Adipocyte (in vitro differentiated cells): ENCODE measurements at regions not wholly inside any gene's neighbourhood (a gene's known extent, or its start where the extent isn't known, plus 50 kb on each side); places are given as distances from the start of the nearest gene placed in this dataset.

Source experiments
- DNase-seq: peaks from one replicate; pipeline ENCODE4 v3.0.0-alpha.2; 2015; ENCODE audit warnings: low read depth
- H3K27me3 ChIP-seq: replicated peaks from 2 replicates; pipeline ENCODE4 v1.7.0; 2013; ENCODE audit warnings: mild to moderate bottlenecking, low read length, moderate library complexity; ENCODE audit not compliant: control insufficient read depth, insufficient read depth
- H3K36me3 ChIP-seq: 2 replicates; pipeline ENCODE4 v1.7.0; 2013; ENCODE audit warnings: low read length, mild to moderate bottlenecking, moderate library complexity; ENCODE audit not compliant: control insufficient read depth, insufficient read depth, severe bottlenecking
- H3K4me1 ChIP-seq: 2 replicates; pipeline ENCODE4 v1.7.0; 2013; ENCODE audit warnings: mild to moderate bottlenecking, low read length, moderate library complexity; ENCODE audit not compliant: control insufficient read depth, insufficient read depth
- H3K4me3 ChIP-seq: 2 replicates; pipeline ENCODE4 v1.7.0; 2013; ENCODE audit warnings: mild to moderate bottlenecking, low read length, moderate library complexity
- H3K9ac ChIP-seq: 2 replicates; pipeline ENCODE4 v1.7.0; 2013; ENCODE audit warnings: mild to moderate bottlenecking, low read length, moderate library complexity
- H3K9me3 ChIP-seq: 2 replicates; pipeline ENCODE4 v1.7.0; 2013; ENCODE audit warnings: mild to moderate bottlenecking, low read length, moderate library complexity; ENCODE audit not compliant: control insufficient read depth

DNA sequence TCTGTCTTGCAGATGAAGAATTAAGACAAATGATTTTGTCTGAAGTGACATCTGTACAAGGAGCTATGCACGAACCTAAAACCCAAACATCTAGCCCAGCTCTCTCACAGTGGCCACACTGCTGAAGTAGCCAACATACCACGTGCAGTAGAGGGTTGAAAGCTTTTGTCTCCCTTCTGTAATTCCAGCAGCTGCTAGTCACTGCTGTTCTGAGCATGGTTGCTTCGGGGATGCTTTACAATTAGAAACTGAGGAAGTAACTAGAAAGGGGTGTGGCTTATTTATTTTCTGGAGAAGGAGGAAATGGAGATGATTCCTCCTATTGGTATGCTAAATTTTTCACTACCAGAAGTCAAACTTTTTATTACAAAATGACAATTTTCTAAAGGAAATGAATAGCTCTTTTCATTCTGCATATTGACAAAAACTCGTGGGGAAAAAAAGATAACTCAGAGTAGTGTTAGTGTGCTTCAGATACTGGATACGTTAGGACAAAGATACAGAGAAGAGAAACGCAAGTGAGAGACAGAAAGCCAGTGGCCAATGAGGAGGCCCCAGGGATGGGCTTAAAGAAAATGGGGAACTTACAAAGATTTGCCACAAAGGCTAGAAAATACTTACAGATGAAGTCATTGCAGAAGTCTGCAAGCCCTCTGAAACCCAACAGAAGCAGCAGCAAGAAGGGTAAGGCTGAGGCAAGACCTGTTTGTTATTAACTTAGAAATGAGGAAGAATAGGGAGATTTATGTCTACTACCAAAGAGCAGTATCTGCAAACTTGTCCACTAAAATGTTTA is 192.7 kb upstream of the MIR17HG start:
- no peak overlapping the region for H3K4me3 ChIP-seq
- no peaks in the 10 kb centered on the region for H3K36me3 ChIP-seq
- DNase-seq: no peak
- no peak overlapping the region for H3K9ac ChIP-seq
- H3K9me3 ChIP-seq: no peaks in the 10 kb centered on the region
- H3K4me1 ChIP-seq: no peaks in the 10 kb centered on the region
- H3K27me3 ChIP-seq: peaks cover 37% of the 10 kb centered on the region

GRCh38 chr13:91155512-91156114 is 191.9 kb upstream of the MIR17HG start:
- no peaks in the 10 kb centered on the region for H3K4me1 ChIP-seq
- H3K9me3 ChIP-seq: no peaks in the 10 kb centered on the region
- H3K27me3 ChIP-seq: peaks cover 43% of the 10 kb centered on the region
- DNase-seq: no peak
- H3K9ac ChIP-seq: no peak overlapping the region
- H3K36me3 ChIP-seq: no peaks in the 10 kb centered on the region
- H3K4me3 ChIP-seq: no peak overlapping the region

GRCh38 chr13:91157273-91158016 is 190.0 kb upstream of the MIR17HG start:
- DNase-seq: no peak
- Histone ChIP-seq H3K4me3 (no peak overlapping the region), H3K27me3 (peaks cover 52% of the 10 kb centered on the region), H3K9me3 (no peaks in the 10 kb centered on the region), H3K36me3 (no peaks in the 10 kb centered on the region), H3K9ac (no peak overlapping the region), H3K4me1 (no peaks in the 10 kb centered on the region)

- no peak overlapping the region for H3K9ac ChIP-seq
- H3K9me3 ChIP-seq: no peaks in the 10 kb centered on the region
- peaks cover 57% of the 10 kb centered on the region for H3K27me3 ChIP-seq
- no peak overlapping the region for H3K4me3 ChIP-seq
- H3K36me3 ChIP-seq: no peaks in the 10 kb centered on the region
- no peak for DNase-seq
- no peaks in the 10 kb centered on the region for H3K4me1 ChIP-seq
These were observed 189.5 kb upstream of the MIR17HG start for GRCh38 chr13:91158017-91158395.

DNA sequence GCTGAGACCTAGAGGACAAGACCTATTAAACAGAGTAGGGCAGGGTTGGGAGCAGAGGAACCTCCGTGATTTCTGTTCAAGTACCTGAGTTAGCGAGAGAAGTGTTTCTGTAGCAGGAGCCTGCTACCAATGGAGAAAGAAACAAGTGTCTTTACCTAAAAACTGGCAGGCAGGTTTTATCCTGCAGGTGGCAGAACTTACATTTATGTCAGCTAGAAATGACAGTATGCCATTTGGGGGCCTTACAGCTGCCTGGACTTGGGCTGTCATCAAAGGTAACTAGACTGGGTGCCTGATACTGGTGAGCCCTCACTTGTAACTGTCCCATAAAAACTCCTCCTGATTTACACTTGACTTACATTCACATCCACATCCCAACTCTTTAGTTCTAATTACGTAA is 185.3 kb upstream of the MIR17HG start:
- Histone ChIP-seq H3K36me3 (no peaks in the 10 kb centered on the region), H3K9me3 (no peaks in the 10 kb centered on the region)
- no peak for DNase-seq

DNA sequence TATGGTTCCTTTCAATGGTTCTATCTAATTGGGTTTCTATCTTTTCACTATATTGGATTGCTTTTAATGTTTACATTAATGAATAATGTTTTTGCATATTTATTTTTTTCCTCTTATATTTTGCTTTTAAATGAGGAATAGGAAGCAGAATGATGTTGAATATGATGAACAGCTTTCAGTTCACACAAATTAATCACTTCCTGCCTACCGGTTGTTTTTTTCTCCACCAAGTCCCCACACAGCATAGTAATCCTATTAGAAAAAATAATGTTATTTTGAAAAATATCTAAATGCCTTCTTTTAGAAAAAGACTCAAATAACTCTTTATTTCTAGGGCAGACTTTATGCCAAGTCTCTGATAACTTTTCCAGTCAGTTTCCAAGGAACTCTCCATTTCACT is 184.9 kb upstream of the MIR17HG start:
- Histone ChIP-seq H3K27me3 (peaks cover 91% of the 10 kb centered on the region), H3K36me3 (no peaks in the 10 kb centered on the region), H3K4me3 (no peak overlapping the region), H3K4me1 (no peaks in the 10 kb centered on the region), H3K9ac (no peak overlapping the region), H3K9me3 (no peaks in the 10 kb centered on the region)
- DNase-seq: no peak

More for the DNA sequence above, 185.3 kb upstream of the MIR17HG start:
- Histone ChIP-seq H3K4me1 (no peaks in the 10 kb centered on the region), H3K9ac (no peak overlapping the region), H3K27me3 (peaks cover 94% of the 10 kb centered on the region), H3K4me3 (no peak overlapping the region)

GRCh38 chr13:91165758-91166157 is 181.7 kb upstream of the MIR17HG start:
- no peak overlapping the region for H3K4me3 ChIP-seq
- peaks cover 83% of the 10 kb centered on the region for H3K27me3 ChIP-seq
- no peaks in the 10 kb centered on the region for H3K36me3 ChIP-seq
- H3K9me3 ChIP-seq: no peaks in the 10 kb centered on the region
- H3K9ac ChIP-seq: no peak overlapping the region
- DNase-seq: no peak
- no peaks in the 10 kb centered on the region for H3K4me1 ChIP-seq

- Histone ChIP-seq H3K9ac (no peak overlapping the region), H3K9me3 (no peaks in the 10 kb centered on the region), H3K36me3 (no peaks in the 10 kb centered on the region), H3K4me1 (no peaks in the 10 kb centered on the region), H3K27me3 (peaks cover 83% of the 10 kb centered on the region), H3K4me3 (no peak overlapping the region)
- no peak for DNase-seq
These were observed 180.6 kb upstream of the MIR17HG start for GRCh38 chr13:91166714-91167511.

DNA sequence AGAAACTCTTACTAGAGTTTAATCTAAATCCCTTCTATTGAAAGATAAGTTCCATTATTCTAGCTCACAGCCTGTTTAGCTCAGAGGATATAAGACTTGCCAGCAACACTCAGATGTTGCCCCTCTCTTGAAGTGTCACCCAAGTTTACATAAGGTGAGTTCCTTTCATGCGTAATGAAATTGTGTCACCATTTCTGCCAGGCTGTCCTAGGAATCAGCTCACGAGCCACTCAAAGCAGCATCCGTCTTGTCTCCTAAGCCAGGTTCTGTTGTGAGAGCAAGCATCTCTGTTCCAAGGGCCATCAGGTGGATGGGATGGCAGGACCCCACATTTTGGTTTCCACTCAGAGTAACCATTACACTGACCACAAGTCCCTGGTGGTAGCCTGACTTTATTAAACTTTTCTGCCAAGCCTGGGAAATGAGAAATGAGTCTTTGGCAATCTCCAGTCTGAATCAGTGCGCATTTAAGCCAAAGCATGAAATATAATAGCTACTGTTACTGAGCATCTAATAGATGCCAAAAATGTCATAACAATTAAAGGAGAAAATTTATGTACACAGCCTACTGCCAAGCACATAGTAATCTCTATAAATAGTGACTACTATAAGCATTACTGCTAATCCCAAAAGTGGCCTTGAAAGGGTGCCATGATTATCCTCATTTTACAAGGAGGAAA is 179.6 kb upstream of the MIR17HG start:
- no peaks in the 10 kb centered on the region for H3K4me1 ChIP-seq
- H3K27me3 ChIP-seq: peaks cover 81% of the 10 kb centered on the region
- no peak overlapping the region for H3K4me3 ChIP-seq
- H3K9me3 ChIP-seq: no peaks in the 10 kb centered on the region
- no peak for DNase-seq
- H3K9ac ChIP-seq: no peak overlapping the region
- no peaks in the 10 kb centered on the region for H3K36me3 ChIP-seq

- DNase-seq: no peak
- H3K27me3 ChIP-seq: peaks cover 81% of the 10 kb centered on the region
- no peaks in the 10 kb centered on the region for H3K4me1 ChIP-seq
- no peaks in the 10 kb centered on the region for H3K36me3 ChIP-seq
- H3K9ac ChIP-seq: no peak overlapping the region
- H3K9me3 ChIP-seq: no peaks in the 10 kb centered on the region
- no peak overlapping the region for H3K4me3 ChIP-seq
These were observed 179.1 kb upstream of the MIR17HG start for GRCh38 chr13:91168386-91168711.
